ENCODE measurements at regions not wholly inside any gene's neighbourhood (a gene's known extent, or its start where the extent isn't known, plus 50 kb on each side); places are given as distances from the start of the nearest gene placed in this dataset.
"Not testable (repeated sequence)": the region's sequence is repeated elsewhere in the genome, so short reads cannot be mapped to it uniquely, and the experiment has no call there.

GRCh38 chr5:17130302-17130701 lies 87.1 kb upstream of the BASP1 start:
- not testable (repeated sequence) for DNase-seq

GRCh38 chr5:17132444-17133083 lies 84.9 kb upstream of the BASP1 start:
- DNase-seq: peak; percentile 7

GRCh38 chr5:17135050-17135449 lies 82.4 kb upstream of the BASP1 start:
- DNase-seq: no peak

GRCh38 chr5:17143335-17143734 lies 74.1 kb upstream of the BASP1 start:
- no peak for DNase-seq

- no peak for DNase-seq
Measured at GRCh38 chr5:17146280-17146841, 71.1 kb upstream of the BASP1 start.

- no peak for DNase-seq
Measured at GRCh38 chr5:17147170-17147569, 70.3 kb upstream of the BASP1 start.

- no peak for DNase-seq
Measured at GRCh38 chr5:17147617-17148016, 69.8 kb upstream of the BASP1 start.

- DNase-seq: no peak
Measured at GRCh38 chr5:17148481-17148880, 69.0 kb upstream of the BASP1 start.

GRCh38 chr5:17149786-17150185 lies 67.6 kb upstream of the BASP1 start:
- DNase-seq: no peak

- DNase-seq: no peak
Measured at GRCh38 chr5:17150531-17150930, 66.9 kb upstream of the BASP1 start.

- no peak for DNase-seq
Measured at GRCh38 chr5:17151686-17152085, 65.7 kb upstream of the BASP1 start.

GRCh38 chr5:17154211-17154996 lies 63.0 kb upstream of the BASP1 start:
- DNase-seq: no peak

GRCh38 chr5:17156463-17156862 lies 61.0 kb upstream of the BASP1 start:
- DNase-seq: no peak

GRCh38 chr5:17157294-17157693 lies 60.1 kb upstream of the BASP1 start:
- no peak for DNase-seq

- no peak for DNase-seq
Measured at GRCh38 chr5:17157916-17158529, 59.4 kb upstream of the BASP1 start.

- no peak for DNase-seq
Measured at GRCh38 chr5:17160756-17161040, 56.7 kb upstream of the BASP1 start.

- no peak for DNase-seq
Measured at GRCh38 chr5:17161662-17162061, 55.8 kb upstream of the BASP1 start.

GRCh38 chr5:17163221-17163620 lies 54.2 kb upstream of the BASP1 start:
- no peak for DNase-seq

GRCh38 chr5:17167171-17167891 lies 50.1 kb upstream of the BASP1 start:
- no peak for DNase-seq

Measured in NCI-H774 (cell line).